ENCODE measurements at regions not wholly inside any gene's neighbourhood (a gene's known extent, or its start where the extent isn't known, plus 50 kb on each side); places are given as distances from the start of the nearest gene placed in this dataset.

- no peaks in the 10 kb centered on the region for H4K20me1 ChIP-seq (replicated peaks; ENCODE audit: control insufficient read depth, extremely low read depth, insufficient read depth, low read length)
- TF ChIP-seq POLR2AphosphoS5 (IDR thresholded peaks at IDR 0.05; ENCODE audit: insufficient read depth, low read depth, low read length) (no peak), EZH2 (IDR thresholded peaks at IDR 0.05; ENCODE audit: borderline replicate concordance, low read depth, low read length, severe bottlenecking) (no peak), GATA2 (IDR thresholded peaks at IDR 0.05; ENCODE audit: insufficient read depth, insufficient read length, low read depth, low read length) (no peak), FOS (IDR thresholded peaks at IDR 0.05; ENCODE audit: borderline replicate concordance, insufficient read depth, low read length) (no peak), POLR2A (IDR thresholded peaks at IDR 0.05; ENCODE audit: low read depth, low read length) (no peak), JUN (IDR thresholded peaks at IDR 0.05; ENCODE audit: borderline replicate concordance, insufficient read depth, insufficient read length, low read depth) (no peak), MYC (IDR thresholded peaks at IDR 0.05; ENCODE audit: low read depth, low read length) (no peak)
- TF ChIP-seq, protein P1, sequence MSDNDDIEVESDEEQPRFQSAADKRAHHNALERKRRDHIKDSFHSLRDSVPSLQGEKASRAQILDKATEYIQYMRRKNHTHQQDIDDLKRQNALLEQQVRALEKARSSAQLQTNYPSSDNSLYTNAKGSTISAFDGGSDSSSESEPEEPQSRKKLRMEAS (IDR thresholded peaks at IDR 0.05; ENCODE audit: insufficient read depth, insufficient read length) = no peak
- TF ChIP-seq, protein P2, sequence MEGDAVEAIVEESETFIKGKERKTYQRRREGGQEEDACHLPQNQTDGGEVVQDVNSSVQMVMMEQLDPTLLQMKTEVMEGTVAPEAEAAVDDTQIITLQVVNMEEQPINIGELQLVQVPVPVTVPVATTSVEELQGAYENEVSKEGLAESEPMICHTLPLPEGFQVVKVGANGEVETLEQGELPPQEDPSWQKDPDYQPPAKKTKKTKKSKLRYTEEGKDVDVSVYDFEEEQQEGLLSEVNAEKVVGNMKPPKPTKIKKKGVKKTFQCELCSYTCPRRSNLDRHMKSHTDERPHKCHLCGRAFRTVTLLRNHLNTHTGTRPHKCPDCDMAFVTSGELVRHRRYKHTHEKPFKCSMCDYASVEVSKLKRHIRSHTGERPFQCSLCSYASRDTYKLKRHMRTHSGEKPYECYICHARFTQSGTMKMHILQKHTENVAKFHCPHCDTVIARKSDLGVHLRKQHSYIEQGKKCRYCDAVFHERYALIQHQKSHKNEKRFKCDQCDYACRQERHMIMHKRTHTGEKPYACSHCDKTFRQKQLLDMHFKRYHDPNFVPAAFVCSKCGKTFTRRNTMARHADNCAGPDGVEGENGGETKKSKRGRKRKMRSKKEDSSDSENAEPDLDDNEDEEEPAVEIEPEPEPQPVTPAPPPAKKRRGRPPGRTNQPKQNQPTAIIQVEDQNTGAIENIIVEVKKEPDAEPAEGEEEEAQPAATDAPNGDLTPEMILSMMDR (IDR thresholded peaks at IDR 0.05; ENCODE audit: extremely low read depth in 1 of 2, insufficient read depth in 1 of 2, low read depth in 1 of 2, low read length in 2 of 2) = no peak
- no peaks in the 10 kb centered on the region for H3K36me3 ChIP-seq (ENCODE audit: control insufficient read depth in 2 of 2, extremely low read depth in 1 of 2, insufficient read depth in 2 of 2, low read length in 2 of 2)
- no peaks in the 10 kb centered on the region for H3K4me1 ChIP-seq (ENCODE audit: control insufficient read depth, extremely low read depth, insufficient read depth, low read length)
- POLR2A ChIA-PET = no interaction called here
- dilution Hi-C loops (cut with MboI; ENCODE audit: extremely low pct_ligation_motif_present, low sequenced_read_pairs) (no loop called here), intact Hi-C loops (cut with micrococcal nuclease) (no loop called here)
- no peaks in the 10 kb centered on the region for H3K9me3 ChIP-seq (replicated peaks; ENCODE audit: control insufficient read depth, insufficient read depth, low read length)
- H3K4me3 ChIP-seq (replicated peaks in 1 of 3; ENCODE audit: insufficient read depth in 1 of 3, low read depth in 1 of 3, low read length in 3 of 3) = no peak overlapping the region
- H2AFZ ChIP-seq (ENCODE audit: low read depth, low read length) = no peak overlapping the region
- no peak overlapping the region for H3K4me2 ChIP-seq (ENCODE audit: insufficient read depth, low read length)
- CTCF ChIA-PET = no interaction called here
- no peaks in the 10 kb centered on the region for H3K9me1 ChIP-seq (replicated peaks; ENCODE audit: control insufficient read depth, extremely low read depth, insufficient read depth, low read length)
- BruUV-seq (replicated peaks) = no TSS peak
- DNase-seq (ENCODE audit: low read depth, low spot score) (no peak), FAIRE-seq (no peak)
- H3K79me2 ChIP-seq (ENCODE audit: control insufficient read depth, insufficient read depth, low read length) = no peaks in the 10 kb centered on the region
- H3K27ac ChIP-seq (ENCODE audit: insufficient read depth, low read depth, low read length) = no peak overlapping the region
- H3K27me3 ChIP-seq (ENCODE audit: control insufficient read depth in 2 of 2, insufficient read depth in 2 of 2, low read length in 2 of 2) = no peaks in the 10 kb centered on the region
- H3K9ac ChIP-seq (replicated peaks; ENCODE audit: extremely low read depth, insufficient read depth, low read length) = no peak overlapping the region
These were observed 149.7 kb downstream of the NMUR2 start for GRCh38 chr5:152255411-152255810.

Measured in endothelial cell of umbilical vein (primary cell).